ENCODE measurements at regions not wholly inside any gene's neighbourhood (a gene's known extent, or its start where the extent isn't known, plus 50 kb on each side); places are given as distances from the start of the nearest gene placed in this dataset.
A peak's percentile ranks its signal among the peaks of the same experiment; 100 is the strongest.

GRCh38 chr2:162915858-162916257 lies 77.3 kb upstream of the KCNH7 start:
- no peak for TF ChIP-seq CTCF (IDR thresholded peaks at IDR 0.05; ENCODE audit: low read depth, low read length, missing control alignments)
- no peak for DNase-seq (ENCODE audit: low read depth)
- H3K4me3 ChIP-seq (ENCODE audit: low read depth, low read length) = no peak overlapping the region

DNA sequence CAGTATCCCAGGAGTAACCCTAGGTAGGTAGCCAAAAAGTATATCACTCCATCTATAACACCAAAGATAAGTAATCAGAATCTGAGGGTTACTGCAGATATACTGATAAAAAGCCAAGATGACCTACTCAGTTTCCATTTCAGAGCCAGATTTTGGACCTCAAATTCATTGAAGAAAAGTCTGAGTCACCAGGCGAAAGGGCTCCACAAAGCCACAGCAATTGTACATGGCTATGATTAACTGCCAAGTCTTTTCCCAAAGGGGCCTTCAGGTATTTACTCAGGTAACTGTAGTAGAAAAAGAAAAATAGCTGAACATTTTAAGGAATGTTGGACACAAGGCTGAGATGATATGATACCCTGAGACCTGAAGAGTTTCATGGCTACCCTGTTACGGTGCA lies 75.6 kb upstream of the KCNH7 start:
- DNase-seq (ENCODE audit: low read depth) = no peak
- TF ChIP-seq CTCF (IDR thresholded peaks at IDR 0.05; ENCODE audit: low read depth, low read length, missing control alignments) = no peak
- no peak overlapping the region for H3K4me3 ChIP-seq (ENCODE audit: low read depth, low read length)

DNA sequence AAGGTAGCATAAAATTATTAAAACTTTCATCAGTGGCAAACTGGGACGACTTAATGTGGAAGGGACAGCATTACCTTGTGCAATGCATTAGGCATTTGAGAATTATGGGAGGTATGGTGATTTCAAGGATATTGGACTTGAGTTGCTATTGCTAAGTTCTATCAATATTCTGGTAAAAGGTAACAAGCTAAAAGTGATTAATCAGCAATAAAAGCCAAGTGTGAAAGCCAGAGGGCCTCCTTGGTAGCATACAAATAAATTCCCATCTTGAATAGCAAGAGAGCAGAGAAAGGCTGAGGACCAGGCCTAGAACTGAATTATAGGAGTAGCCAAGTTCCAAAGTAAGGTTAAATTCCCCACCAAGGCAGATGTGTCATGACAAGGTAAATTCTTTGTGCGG lies 74.2 kb upstream of the KCNH7 start:
- no peak overlapping the region for H3K4me3 ChIP-seq (ENCODE audit: low read depth, low read length)
- DNase-seq (ENCODE audit: low read depth) = no peak
- TF ChIP-seq CTCF (IDR thresholded peaks at IDR 0.05; ENCODE audit: low read depth, low read length, missing control alignments) = no peak

GRCh38 chr2:162908567-162908966 lies 70.0 kb upstream of the KCNH7 start:
- DNase-seq (ENCODE audit: low read depth) = no peak
- no peak for TF ChIP-seq CTCF (IDR thresholded peaks at IDR 0.05; ENCODE audit: low read depth, low read length, missing control alignments)
- H3K4me3 ChIP-seq (ENCODE audit: low read depth, low read length) = no peak overlapping the region

GRCh38 chr2:162890690-162891311 lies 52.2 kb upstream of the KCNH7 start:
- no peak overlapping the region for H3K4me3 ChIP-seq (ENCODE audit: low read depth, low read length)
- DNase-seq (ENCODE audit: low read depth) = peak; percentile 4
- peak; percentile 76 for TF ChIP-seq CTCF (IDR thresholded peaks at IDR 0.05; ENCODE audit: low read depth, low read length, missing control alignments)

- TF ChIP-seq CTCF (IDR thresholded peaks at IDR 0.05; ENCODE audit: low read depth, low read length, missing control alignments) = no peak
- no peak for DNase-seq (ENCODE audit: low read depth)
- no peak overlapping the region for H3K4me3 ChIP-seq (ENCODE audit: low read depth, low read length)
Measured at GRCh38 chr2:162888652-162889051, 50.1 kb upstream of the KCNH7 start.
